ENCODE measurements at regions not wholly inside any gene's neighbourhood (a gene's known extent, or its start where the extent isn't known, plus 50 kb on each side); places are given as distances from the start of the nearest gene placed in this dataset.

DNA sequence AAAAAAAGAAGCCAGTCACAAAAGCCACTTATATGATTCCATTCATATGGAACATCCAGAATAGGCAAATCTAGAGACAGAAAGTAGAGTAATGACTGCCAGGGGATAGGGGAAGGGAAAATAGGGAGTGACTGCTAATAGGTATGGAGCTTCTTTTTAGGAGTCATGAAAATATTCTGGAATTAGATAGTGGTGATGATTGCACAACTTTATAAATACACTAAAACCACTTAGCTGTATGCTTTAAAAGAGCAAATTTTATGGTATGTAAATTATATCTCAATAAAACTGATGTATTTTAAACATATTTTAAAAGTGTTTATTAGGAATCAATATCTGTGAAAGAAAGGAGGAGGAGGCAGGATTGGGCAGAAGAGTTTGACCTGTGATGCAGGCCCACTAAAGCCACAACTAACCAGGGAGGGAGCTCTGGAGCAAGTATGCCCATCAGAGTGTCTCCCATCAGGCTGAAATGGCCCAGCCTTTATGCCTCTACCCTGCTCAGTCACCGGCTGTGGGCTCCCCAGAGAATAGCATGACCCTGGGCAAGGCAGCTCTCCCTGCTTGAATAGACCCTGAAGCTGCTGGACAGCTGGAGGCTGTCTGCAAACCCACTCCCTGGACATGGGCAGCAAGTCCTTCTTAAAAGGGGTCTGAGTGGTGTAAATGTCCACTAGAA lies 96.0 kb upstream of the SLC44A1 start:
- no peak for DNase-seq
- BruUV-seq (replicated peaks) = no TSS peak
- CTCF ChIA-PET = no interaction called here
- intact Hi-C loops (cut with micrococcal nuclease; ENCODE audit: unreplicated experiment) = no loop called here
- TF ChIP-seq, protein P1, sequence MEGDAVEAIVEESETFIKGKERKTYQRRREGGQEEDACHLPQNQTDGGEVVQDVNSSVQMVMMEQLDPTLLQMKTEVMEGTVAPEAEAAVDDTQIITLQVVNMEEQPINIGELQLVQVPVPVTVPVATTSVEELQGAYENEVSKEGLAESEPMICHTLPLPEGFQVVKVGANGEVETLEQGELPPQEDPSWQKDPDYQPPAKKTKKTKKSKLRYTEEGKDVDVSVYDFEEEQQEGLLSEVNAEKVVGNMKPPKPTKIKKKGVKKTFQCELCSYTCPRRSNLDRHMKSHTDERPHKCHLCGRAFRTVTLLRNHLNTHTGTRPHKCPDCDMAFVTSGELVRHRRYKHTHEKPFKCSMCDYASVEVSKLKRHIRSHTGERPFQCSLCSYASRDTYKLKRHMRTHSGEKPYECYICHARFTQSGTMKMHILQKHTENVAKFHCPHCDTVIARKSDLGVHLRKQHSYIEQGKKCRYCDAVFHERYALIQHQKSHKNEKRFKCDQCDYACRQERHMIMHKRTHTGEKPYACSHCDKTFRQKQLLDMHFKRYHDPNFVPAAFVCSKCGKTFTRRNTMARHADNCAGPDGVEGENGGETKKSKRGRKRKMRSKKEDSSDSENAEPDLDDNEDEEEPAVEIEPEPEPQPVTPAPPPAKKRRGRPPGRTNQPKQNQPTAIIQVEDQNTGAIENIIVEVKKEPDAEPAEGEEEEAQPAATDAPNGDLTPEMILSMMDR (IDR thresholded peaks at IDR 0.05; ENCODE audit: unreplicated experiment) = no peak
- Mint-ChIP-seq H3K4me3 (ENCODE audit: low read depth, unreplicated experiment) (no peak overlapping the region), H3K4me1 (ENCODE audit: low read depth, unreplicated experiment) (peaks cover 13% of the 10 kb centered on the region), H3K9me3 (ENCODE audit: low read depth, unreplicated experiment) (no peaks in the 10 kb centered on the region), H3K36me3 (ENCODE audit: insufficient read depth, unreplicated experiment) (peaks cover 3% of the 10 kb centered on the region), H3K27me3 (ENCODE audit: unreplicated experiment) (no peaks in the 10 kb centered on the region), H3K27ac (ENCODE audit: unreplicated experiment) (no peak overlapping the region)

DNA sequence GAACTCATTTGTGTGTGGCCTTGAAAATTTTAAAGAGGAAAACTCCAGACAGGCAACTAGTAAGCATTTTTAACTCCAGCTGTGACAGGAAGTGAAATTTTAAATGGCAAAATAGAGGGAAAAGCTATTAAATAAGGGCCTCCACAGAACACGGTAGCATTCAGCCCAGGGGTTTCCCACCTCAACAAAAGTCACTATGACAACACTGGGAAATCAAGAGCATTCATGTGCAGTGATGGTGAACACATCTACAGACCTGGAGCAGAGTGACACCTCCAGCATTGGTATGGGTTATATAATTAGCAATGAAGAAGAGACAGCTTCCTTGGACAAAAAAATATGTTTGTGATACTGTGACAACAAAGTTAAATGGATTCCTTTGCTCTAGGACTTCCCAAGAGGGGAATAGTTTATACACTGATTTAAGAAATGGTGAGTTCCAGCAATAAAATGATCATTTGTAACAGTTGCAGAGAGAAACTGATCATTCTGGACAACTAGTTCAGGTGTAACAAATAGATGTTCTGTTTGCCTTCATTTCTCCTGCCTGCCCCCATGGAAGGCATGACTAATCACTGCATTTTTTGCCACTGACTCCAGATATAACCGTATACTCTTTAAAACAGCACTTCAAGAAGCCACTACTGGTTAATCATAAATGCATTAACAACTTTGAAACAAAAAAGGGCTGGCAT lies 93.3 kb upstream of the SLC44A1 start:
- TF ChIP-seq, protein P1 (IDR thresholded peaks at IDR 0.05; ENCODE audit: unreplicated experiment) = no peak
- BruUV-seq (replicated peaks) = no TSS peak
- Mint-ChIP-seq H3K27me3 (ENCODE audit: unreplicated experiment) (no peaks in the 10 kb centered on the region), H3K9me3 (ENCODE audit: low read depth, unreplicated experiment) (no peaks in the 10 kb centered on the region), H3K4me3 (ENCODE audit: low read depth, unreplicated experiment) (no peak overlapping the region), H3K36me3 (ENCODE audit: insufficient read depth, unreplicated experiment) (no peaks in the 10 kb centered on the region), H3K27ac (ENCODE audit: unreplicated experiment) (no peak overlapping the region), H3K4me1 (ENCODE audit: low read depth, unreplicated experiment) (peaks cover 13% of the 10 kb centered on the region)
- intact Hi-C loops (cut with micrococcal nuclease; ENCODE audit: unreplicated experiment) = loop anchor here (5.0 to 10.0 kb wide), 2 partner anchors 84 to 186 kb away; no protein-coding TSS in a partner anchor
- peak; percentile 22 for DNase-seq
- CTCF ChIA-PET = interaction anchor here (0.6 kb wide), 1 partner anchor 28 kb away, joined by 3 read pairs; no protein-coding TSS in a partner anchor

DNA sequence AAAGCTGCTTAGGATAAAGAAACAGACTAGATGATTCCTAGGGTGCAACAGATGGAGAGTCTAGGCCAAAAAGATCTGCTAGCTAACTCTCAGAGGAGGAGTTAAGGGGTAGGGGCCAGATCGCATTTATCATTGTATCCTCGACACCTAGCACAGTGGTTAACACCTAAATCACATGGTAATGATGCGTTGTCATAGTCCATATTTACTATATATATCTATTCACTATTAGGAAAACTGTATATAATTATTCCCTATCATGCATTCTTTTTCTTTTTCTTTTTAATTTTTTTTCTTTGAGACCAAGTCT lies 92.8 kb upstream of the SLC44A1 start:
- no TSS peak for BruUV-seq (replicated peaks)
- Mint-ChIP-seq H3K27ac (ENCODE audit: unreplicated experiment) (no peak overlapping the region), H3K36me3 (ENCODE audit: insufficient read depth, unreplicated experiment) (no peaks in the 10 kb centered on the region)

DNA sequence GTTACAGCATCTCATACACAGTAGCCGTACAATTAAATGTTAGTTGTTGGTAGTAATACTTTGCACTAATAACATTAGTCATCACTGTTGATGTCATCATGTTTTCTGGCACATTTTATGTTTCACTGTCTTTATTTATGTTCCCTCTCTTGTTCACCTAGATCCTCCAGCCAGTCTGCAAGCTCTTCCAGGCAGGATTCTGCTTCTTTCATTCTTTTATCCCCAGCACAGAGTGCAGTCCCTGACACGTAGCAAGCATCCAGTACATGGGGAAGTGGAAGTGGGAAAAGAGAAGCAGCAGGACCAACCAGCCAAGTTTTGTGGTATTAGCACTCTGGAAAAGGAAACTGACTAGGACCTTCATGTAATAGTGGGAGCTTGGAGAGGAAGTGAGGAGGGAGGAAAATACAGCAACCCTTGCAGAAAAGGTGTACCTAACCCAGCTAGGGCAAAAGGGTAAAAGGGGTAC lies 89.7 kb upstream of the SLC44A1 start:
- no peaks in the 10 kb centered on the region for H3K9me3 Mint-ChIP-seq (ENCODE audit: low read depth, unreplicated experiment)
- no peak overlapping the region for H3K4me3 Mint-ChIP-seq (ENCODE audit: low read depth, unreplicated experiment)
- H3K36me3 Mint-ChIP-seq (ENCODE audit: insufficient read depth, unreplicated experiment) = no peaks in the 10 kb centered on the region
- BruUV-seq (replicated peaks) = no TSS peak
- H3K27ac Mint-ChIP-seq (ENCODE audit: unreplicated experiment) = no peak overlapping the region
- no peak for DNase-seq
- peaks cover 13% of the 10 kb centered on the region for H3K4me1 Mint-ChIP-seq (ENCODE audit: low read depth, unreplicated experiment)
- CTCF ChIA-PET = no interaction called here
- H3K27me3 Mint-ChIP-seq (ENCODE audit: unreplicated experiment) = no peaks in the 10 kb centered on the region
- intact Hi-C loops (cut with micrococcal nuclease; ENCODE audit: unreplicated experiment) = loop anchor here (5.0 to 10.0 kb wide), 3 partner anchors 87 to 190 kb away; no protein-coding TSS in a partner anchor
- TF ChIP-seq, protein P1 (IDR thresholded peaks at IDR 0.05; ENCODE audit: unreplicated experiment) = no peak

More for the DNA sequence above, 92.8 kb upstream of the SLC44A1 start:
- no peak for DNase-seq
- TF ChIP-seq, protein P1 (IDR thresholded peaks at IDR 0.05; ENCODE audit: unreplicated experiment) = no peak
- intact Hi-C loops (cut with micrococcal nuclease; ENCODE audit: unreplicated experiment) = loop anchor here (5.0 to 10.0 kb wide), 2 partner anchors 84 to 187 kb away; no protein-coding TSS in a partner anchor
- Mint-ChIP-seq H3K4me1 (ENCODE audit: low read depth, unreplicated experiment) (peaks cover 13% of the 10 kb centered on the region), H3K27me3 (ENCODE audit: unreplicated experiment) (no peaks in the 10 kb centered on the region), H3K9me3 (ENCODE audit: low read depth, unreplicated experiment) (no peaks in the 10 kb centered on the region), H3K4me3 (ENCODE audit: low read depth, unreplicated experiment) (no peak overlapping the region)
- CTCF ChIA-PET = no interaction called here
